Fibroblast of skin of right biceps (primary cell): ENCODE measurements at regions not wholly inside any gene's neighbourhood (a gene's known extent, or its start where the extent isn't known, plus 50 kb on each side); places are given as distances from the start of the nearest gene placed in this dataset.

ENCODE experiments used
- DNase-seq: peaks from one replicate; pipeline ENCODE4 v3.0.0-alpha.2; 2013

DNA sequence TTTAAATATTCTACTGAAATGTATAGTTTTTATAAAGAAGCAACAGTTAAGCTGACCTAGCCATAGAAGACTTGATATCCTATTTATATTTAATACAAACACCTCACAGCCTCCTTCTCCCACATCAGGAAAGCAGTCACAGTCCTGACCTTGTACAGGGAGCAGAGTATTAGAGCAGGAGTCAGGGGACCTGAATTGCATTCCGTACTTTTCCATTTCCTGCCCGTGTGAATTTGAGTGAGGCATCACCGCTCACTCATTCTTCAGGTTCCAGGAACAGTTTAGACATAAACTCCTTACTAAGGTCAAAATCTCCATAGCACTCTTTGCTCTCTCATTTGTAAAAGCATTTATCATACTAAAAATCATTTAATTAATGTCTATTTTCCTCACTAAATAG lies 482.5 kb upstream of the FAT3 start:
- no peak for DNase-seq

DNA sequence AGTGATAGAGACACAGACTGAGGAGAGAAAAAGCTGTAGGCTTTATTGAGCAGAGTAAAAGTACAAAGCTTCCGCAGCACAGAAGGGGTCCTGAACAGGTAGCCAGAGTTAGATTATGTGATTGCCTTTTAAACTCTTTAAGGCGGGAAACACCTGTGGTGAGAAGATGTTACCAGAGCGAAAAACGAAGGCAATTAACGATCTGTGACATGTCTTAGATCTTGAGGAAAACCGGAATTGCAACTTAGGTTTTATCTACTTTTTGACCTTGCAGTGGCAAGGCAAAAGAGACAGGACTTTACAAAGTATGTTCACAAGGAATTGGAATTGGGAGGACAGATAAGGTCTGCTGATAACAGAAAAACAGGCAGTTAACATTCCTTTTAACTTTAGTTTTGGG lies 493.6 kb upstream of the FAT3 start:
- no peak for DNase-seq

DNA sequence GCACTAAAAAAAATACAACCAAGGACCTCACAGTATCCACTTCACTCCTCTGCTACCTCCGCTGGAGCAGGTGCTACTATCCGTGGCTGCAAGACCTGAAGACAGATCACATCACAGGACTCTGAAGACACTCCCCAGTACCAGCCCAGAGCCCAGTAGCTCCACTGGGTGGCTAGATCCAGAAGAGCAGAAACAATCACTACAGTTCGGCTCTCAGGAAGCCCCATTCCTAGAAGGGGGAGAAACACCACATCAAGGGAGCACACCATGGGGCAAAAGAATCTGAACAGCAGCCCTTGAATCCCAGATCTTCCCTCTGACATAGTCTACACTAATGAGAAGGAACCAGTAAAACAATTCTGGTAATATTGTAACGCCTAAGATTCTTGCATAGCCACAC lies 494.0 kb upstream of the FAT3 start:
- no peak for DNase-seq

DNA sequence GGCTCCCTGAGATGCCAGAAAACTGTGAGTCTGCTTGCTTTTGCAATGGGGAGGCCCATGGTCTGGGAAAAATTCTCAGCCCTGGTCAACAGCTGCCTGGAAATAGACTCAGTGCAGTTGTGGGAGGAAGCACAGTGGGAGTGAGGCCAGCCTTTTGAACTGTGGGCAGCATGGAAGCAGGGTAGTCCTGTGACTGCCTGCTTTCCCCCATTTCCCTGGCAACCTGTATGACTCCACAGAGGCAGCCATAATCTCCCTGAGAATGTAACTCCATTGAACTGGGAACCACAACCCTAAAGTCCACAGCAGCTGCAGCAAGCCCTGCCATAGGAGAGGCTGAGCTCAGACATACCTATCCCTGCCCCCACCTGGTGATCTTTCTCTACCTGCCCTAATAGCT lies 494.6 kb upstream of the FAT3 start:
- DNase-seq: no peak

DNA sequence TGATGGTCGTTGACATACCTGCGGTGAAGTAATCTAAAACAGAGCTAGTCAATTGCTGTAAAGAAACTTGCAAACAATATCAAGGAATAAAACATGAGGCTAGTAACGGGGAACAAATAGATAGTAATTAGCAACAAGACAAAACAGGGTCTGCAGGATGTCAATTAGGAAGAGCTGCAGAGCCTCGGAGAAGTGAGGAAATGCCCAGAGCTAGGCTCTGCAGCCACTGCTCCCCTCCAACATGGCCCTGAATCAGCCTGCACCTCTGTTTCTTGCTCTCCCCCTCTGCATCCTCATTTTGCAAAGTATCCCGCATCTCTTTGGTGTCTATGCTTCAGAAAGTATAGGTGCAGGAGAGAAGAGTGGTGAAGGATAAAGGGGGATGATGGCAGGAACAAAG lies 507.4 kb upstream of the FAT3 start:
- DNase-seq: no peak

DNA sequence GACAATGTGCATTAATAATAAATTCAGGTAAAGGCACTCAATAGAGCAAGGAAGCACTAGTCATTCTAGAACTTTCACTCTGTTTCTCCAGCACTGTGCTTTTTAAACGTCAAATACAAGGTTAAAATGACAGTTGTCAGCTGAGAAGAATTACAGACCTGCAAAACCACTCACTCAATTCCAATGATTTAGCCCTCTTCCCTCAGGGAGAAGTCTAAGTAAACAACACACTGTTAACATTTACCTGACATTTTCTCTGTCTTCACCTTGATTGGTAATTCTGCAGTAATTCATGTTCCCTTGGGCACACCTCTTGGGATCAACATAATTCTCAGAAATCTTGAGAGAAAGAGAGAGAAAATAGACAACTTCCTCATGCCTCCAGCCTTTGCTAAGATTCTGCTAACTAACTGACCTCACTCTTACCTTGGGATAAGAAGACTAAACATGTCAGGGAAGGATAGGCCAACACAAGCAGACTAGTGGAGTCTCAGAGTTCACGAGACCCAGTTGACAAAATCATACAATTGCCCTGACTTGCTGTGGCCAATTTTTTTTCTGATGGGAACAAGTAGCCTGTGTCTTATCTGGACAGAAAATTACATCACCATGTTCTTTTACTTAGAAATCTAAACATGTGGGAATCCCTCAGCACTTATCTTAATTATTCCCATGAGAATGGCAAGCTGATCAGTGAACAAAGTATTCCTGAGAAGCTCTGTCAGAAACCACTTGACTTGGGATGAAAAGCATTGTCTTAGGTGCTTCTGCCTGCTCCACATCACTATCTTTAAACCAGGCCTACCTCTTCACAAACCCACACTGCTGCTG lies 516.8 kb upstream of the FAT3 start:
- DNase-seq: no peak

DNA sequence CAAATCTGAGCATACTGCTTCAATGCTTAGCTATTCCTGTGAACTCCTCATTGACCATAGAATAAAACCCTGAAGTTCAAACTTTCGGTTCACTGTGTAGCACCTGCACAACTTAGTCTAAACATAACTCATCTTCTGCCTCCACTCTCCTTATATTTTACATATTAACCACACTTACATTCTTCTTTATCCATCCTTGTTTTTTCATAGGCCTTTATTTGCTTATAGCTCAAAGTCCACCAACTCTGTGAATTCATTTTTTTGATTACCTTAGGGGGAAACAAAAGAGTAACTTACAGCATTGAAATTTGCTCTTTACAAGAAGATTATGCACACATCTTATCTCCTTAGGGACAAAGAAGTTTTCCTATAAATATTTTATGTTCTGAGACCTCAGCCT lies 521.6 kb upstream of the FAT3 start:
- no peak for DNase-seq

DNA sequence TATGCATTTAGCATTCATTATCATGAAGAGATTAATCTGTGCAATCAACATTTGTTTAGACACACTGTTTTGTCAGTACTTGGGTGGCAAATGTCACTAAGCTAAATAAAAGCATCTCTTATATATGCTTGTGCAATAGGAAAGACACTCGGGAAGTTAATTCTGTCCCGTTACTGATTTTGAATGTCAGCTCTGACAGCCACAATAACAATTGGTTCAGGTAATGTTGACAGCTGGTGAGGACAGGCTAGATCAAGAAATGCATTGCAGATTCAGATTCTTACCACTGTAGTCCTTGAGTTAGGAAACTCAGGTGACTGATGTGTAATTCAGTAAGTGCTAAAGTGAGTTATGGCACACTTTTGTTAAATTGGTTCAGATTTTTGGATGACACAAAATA lies 523.8 kb upstream of the FAT3 start:
- DNase-seq: no peak

DNA sequence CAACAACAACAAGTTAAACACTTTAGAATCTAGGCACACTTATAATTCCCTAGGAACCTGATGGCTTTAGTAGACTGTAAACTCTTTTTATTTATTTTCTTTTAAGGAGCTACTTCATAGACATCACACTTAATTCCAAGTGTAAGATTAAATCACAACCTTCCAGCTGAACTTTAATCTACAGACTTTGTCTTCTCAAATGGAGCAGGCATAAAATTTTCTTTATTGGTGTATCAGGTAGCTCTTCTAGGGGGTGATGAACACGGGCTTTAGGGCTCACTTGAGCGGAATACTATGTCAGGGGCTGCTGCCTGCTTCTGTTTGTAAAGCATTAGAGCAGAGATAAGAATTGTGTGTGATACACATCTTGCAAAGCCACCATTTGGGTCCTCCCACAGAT lies 525.8 kb upstream of the FAT3 start:
- no peak for DNase-seq

DNA sequence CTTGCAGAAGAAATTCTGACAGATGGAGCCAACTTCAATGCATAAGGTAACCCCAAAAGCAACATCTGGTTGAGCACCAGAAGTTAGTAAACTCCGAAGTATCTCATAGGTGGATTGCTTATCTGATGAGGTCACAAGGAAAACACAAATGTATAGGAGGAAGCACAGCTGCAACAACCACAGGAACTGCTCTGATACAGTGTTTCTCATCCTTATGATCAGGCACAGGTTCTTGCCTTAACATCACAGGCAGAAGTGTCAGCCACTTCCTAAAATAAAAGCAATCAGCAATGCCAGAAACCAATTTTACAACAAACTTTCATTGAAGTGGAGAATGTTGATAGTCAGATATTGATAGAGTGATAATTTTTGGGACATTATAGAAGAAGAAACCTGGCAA lies 530.3 kb upstream of the FAT3 start:
- DNase-seq: no peak

DNA sequence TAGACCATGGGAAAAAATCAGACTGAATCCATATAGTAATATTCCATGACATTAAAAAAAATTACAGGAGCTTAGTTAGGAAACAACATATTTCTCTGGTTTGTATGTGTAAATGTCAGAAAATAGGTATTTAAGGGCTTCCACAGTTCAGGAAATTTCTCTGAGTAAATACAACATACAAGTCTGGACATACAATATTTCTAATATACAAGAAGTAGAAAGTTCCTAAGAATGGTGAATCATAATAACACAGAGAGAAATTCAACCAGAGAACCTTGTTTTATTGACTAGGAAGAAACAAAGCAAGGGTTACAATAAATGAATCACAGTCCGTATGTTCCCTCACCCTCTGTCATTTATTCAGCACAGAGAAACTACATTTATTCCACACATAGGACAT lies 532.7 kb upstream of the FAT3 start:
- no peak for DNase-seq

DNA sequence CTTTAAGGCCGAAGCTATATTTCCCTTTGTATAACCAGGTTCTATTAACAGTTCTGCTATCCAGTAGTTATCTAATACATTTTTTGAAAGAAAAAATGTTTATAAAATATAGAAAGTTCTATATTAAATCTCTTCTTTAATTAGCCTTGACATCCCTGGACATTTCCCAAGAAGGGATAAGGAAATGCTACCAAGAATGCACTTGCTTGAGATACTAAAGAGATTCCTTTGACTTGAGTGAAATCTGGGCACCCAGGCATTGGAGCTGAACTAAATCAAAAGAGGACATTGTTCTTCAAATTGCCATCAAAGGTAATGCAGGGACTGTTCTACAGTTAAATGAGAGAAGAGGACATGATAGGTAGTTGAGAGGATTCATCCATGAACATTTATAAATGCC lies 535.9 kb upstream of the FAT3 start:
- no peak for DNase-seq

DNA sequence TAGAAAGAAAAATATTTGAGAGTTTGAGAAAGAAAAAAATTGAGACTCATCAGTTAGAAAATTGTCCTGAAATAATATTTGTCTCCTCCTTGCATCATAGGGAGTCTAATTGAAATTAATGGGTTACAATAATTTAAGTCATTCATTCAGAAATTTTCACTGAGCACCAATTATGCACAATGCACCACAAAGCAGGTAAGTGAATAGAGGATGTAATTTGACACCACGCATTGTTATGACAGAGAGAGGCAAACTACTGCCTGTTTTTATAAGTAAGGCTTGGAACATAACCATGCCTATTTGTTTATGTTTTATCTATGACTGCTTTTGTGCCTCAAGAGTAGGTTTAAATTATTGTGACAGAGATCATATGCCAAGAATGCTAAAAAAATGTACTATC lies 537.9 kb upstream of the FAT3 start:
- DNase-seq: no peak

DNA sequence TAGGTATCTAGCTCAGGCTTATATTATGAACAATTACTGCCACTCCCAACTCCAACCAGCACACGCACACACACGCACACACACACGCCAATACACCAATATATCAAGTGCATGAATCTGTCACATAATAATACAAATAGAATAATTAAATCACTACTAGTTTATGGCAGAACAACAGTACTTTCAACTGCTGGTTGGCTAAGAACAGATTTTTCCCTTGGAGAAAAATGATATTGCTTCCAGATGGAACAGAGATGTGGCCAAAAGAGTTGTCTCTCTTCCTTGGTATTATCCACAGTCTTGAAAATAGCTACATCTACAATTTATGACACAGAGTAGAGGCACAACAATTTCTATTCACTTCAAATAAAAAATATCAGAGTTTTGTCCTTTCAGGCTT lies 538.3 kb upstream of the FAT3 start:
- DNase-seq: no peak

DNA sequence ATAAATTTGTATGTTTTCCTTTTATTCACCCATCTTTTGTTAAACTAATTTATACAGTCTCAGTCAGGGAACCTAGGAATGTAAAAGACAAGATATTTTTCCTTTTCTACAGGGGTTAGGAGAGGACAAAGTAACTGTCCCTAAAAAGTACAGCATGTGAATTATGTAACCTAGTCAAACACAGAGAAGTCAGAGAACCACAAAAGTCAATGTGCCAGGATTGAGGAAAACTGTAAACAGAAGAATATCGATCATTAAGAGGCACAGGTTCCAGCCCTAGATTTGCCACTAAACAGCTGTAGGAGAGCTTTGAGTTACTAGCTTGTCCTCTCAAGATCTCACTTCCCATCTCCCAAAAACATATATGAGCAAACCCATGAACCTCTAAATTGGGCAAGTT lies 550.9 kb upstream of the FAT3 start:
- DNase-seq: no peak

DNA sequence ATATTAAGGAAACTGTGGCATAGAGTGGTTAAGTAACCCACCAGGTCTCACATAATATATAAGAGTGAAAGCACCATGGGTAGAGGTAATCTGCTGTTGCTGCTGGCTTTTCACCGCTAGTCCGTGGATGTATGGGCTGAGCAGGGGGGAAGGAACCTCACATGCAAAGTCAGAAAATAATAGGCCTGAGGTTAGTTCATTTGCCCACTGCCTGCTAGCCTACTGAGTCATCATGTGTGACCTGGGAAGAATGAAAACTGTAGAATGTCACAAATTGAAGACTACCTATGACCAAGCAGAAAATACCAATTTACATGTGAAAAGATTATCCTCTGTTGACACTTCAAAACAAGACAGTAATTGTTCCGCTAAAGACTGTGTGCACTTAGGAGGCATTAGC lies 560.1 kb upstream of the FAT3 start:
- no peak for DNase-seq

DNA sequence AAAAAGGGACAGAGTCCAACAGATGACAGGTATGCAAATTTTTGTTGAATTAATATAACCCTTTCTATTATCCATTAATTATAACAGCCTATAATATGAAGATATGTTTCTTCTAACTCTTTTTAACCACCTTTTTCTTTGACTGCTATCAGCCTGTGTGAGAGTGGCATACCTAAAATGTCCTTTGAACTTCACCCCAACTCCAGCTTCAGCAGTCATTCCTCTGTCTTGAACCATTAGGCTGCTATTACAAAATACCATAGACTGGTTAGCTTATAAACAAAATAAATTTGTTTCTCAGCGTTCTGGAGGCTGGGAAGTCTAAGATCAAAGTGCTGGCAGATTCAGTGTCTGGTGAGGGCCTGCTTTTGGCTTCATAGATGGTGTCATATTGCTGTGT lies 564.6 kb upstream of the FAT3 start:
- DNase-seq: no peak

DNA sequence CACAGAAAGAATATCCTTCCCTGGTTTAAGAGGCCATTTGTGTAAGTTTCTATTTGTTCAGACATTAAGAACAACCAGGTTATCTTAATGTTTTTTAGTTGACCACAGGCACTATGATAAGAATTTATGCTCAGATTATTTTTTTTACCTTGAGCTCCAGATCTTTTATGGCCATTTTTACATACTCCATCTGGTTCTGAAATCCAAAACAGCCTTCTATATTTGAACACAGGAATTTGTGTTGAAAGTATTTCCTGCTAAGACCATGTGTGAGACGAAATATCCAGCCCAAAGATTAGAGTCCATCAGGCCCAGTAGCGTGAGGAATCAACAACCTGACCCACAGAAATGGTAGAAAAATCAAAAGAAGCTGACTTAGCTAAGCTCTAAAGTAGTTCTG lies 569.9 kb upstream of the FAT3 start:
- DNase-seq: no peak

DNA sequence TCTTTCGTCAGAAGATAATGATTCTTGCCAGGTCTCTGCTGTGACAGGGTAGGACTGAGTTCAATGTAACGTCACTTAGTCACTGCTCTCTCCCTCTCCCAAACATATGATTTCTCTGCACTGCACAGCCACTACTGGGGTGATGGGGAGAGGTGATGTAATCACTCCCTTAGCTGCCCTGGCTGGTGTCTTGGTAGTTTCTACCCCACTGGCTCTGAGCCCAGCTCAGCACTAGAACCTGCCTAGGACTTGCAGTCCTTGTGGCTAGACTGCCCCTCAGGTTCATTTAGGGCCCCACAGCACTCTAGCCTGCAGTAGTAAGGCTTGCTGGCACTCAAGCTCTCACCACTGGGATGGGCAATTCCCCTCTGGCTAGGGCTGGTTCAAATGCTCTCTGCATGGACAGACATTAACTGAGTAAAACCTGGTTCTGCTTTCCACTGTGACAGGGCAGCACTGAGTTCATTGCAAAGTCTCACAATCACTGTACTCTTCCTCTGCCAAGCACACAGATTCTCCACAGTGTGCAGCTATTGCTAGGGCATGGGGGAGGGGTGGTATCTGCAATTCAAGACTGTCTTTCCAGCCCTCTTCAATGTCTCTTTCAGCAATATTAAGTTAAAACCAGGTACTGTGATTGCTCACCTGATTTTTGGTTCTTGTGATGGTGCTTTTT lies 571.4 kb upstream of the FAT3 start:
- DNase-seq: no peak

DNA sequence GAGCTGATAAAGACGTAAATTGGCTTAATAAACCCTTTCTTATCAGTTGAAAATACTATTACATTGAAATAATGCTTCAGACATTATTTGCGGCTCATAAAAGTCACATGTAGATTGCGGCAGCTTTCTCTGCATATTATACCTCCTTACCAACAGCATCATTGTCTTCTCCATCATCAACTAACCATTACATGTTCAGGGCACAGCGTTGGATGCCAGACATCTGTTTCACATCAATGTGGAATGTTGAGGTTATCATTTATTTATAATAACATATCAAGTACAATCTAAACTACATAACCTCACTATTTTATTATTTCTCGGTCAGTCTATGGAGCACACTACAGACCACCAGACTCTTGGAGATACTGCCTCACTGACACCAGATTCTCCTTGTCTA lies 573.8 kb upstream of the FAT3 start:
- no peak for DNase-seq

DNA sequence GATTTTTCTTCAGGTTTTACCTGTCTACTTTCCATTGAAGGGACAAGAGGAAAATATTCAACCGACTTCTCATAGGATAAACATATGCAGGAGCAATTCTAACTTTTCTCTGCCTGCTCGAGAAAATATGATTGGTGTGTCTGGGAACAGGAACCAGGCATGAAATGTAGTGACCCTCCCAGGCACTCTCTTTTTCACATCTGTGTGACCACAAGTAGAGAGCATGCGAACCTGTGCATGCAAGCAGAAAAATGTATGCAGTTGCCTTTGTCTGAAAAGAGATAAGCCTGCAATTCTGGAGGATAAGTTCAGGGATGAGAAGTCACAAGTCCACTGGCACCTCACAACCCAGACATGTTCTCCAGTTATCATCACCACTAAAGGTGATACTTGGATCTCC lies 583.5 kb upstream of the FAT3 start:
- no peak for DNase-seq

DNA sequence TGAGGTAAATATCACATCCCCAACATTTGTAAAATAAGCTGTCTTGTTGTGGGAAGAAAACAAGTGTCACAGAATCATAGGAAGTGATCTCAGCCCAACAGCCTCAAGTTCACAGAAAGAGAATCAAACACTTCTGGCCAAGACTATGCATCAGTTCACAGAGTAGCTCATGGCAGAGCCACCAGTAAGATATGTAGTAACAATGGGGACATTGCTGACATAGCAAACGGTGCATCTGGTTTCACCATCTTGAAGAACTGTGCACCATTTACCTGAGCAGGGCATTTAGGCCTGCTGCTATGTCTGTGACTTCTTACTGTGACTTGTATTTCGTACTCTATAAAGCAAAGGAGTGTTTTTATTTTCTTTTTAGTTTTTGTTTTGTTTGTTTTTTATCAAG lies 585.3 kb upstream of the FAT3 start:
- DNase-seq: no peak

DNA sequence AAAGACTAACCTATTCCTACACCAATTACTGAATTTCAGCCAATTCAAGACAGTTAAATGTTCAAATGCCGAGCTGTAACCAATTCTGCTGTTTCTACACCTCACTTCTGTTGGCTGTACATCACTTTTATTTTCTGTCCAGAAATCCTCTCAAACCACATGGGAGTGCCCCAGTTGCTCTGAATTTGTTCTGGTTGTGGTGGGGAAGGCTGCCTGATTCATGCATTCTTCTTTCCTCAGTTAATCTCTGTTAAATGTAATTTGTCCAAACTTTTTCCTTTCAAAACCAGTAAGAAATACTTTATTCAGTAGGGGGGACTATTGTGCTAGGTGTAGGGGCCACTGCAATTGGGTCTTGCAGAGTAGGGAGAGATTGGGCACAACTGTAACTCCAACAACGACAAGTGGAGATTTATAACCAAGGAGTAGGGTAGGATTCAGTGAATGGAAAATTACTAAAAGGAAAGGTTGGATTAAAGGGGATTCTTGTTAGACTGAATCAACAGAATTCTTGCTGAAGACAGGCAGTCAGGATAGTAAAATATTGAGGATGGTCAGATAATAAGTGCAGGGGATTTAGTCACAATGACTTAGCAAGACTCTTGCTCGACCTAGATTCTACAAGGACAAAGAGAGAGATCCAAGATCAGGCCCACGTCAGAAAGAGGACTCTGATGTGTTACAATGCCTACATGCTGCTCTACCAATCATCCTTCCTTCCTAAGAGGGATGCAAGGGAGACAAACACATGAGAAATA lies 593.5 kb upstream of the FAT3 start:
- peak; percentile 1 for DNase-seq

DNA sequence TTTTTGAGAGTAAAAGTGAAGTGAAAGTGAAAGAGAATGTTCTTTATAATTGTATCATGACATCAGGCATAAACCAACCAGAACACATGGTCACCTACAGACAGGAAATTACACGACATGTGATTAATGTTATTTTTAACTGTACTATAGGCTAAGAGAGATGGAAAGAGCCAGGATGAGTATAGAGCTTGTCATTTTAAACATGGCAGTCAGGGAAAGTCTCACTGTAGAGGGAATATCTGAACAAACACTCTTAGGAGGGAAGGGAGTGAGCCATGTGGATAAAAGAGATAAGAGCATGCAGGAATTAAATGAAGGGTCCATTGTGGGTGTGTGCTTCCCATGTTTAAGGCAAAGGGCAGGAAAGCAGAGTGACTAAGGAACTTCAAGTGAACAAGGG lies 599.1 kb upstream of the FAT3 start:
- DNase-seq: no peak
